Immature natural killer cell (primary cell): ENCODE measurements at regions not wholly inside any gene's neighbourhood (a gene's known extent, or its start where the extent isn't known, plus 50 kb on each side); places are given as distances from the start of the nearest gene placed in this dataset.
A peak's percentile ranks its signal among the peaks of the same experiment; 100 is the strongest.
"Not testable (repeated sequence)": the region's sequence is repeated elsewhere in the genome, so short reads cannot be mapped to it uniquely, and the experiment has no call there.

Experiments used
- DNase-seq, 3 donors: peaks; one replicate each; pipeline ENCODE4 v3.0.0; 2022; ENCODE audit warnings: mixed read lengths in 1 of 3
- H3K27ac Mint-ChIP-seq, 6 donors: one replicate each; pipeline ENCODE4 v1.8.0; 2020; ENCODE audit warnings: mixed read lengths in 6 of 6, mild to moderate bottlenecking in 5 of 6, inconsistent platforms in 4 of 6, moderate library complexity in 3 of 6
- H3K27me3 Mint-ChIP-seq, 3 donors: one replicate each; pipeline ENCODE4 v1.8.0; 2020 to 2021; ENCODE audit warnings: low read depth in 3 of 3, mild to moderate bottlenecking in 3 of 3, mixed read lengths in 3 of 3, moderate library complexity in 3 of 3, inconsistent platforms in 1 of 3
- H3K36me3 Mint-ChIP-seq, 3 donors: one replicate each; pipeline ENCODE4 v1.8.0; 2020; ENCODE audit warnings: mixed read lengths in 3 of 3, inconsistent platforms in 2 of 3, mild to moderate bottlenecking in 2 of 3
- H3K4me1 Mint-ChIP-seq, 2 donors: one replicate each; pipeline ENCODE4 v1.8.0; 2020; ENCODE audit warnings: inconsistent platforms in 2 of 2, mild to moderate bottlenecking in 2 of 2, mixed read lengths in 2 of 2, moderate library complexity in 1 of 2
- H3K4me3 Mint-ChIP-seq, 5 donors: one replicate each; pipeline ENCODE4 v1.8.0; 2020; ENCODE audit warnings: mild to moderate bottlenecking in 5 of 5, mixed read lengths in 5 of 5, inconsistent platforms in 3 of 5, moderate library complexity in 3 of 5
- H3K9me3 Mint-ChIP-seq, 6 donors: one replicate each; pipeline ENCODE4 v1.8.0; 2020; ENCODE audit warnings: mild to moderate bottlenecking in 6 of 6, mixed read lengths in 6 of 6, inconsistent platforms in 4 of 6, moderate library complexity in 3 of 6

GRCh38 chr6:119671105-119671504, 321.5 kb upstream of the MAN1A1 start:
- no peak for DNase-seq
- peaks cover 0 to 1% (median 0%) of the 10 kb centered on the region in 3 donors for H3K27me3 Mint-ChIP-seq
- peaks cover 26 to 28% of the 10 kb centered on the region in 2 donors for H3K4me1 Mint-ChIP-seq
- no peak overlapping the region for H3K4me3 Mint-ChIP-seq
- peak overlapping the region in 2 of 6 donors; percentile 4 to 49 for H3K27ac Mint-ChIP-seq
- no peaks in the 10 kb centered on the region for H3K9me3 Mint-ChIP-seq
- no peaks in the 10 kb centered on the region for H3K36me3 Mint-ChIP-seq

- DNase-seq = no peak
- H3K27ac Mint-ChIP-seq = peak overlapping the region in 1 of 6 donors; percentile 66
- H3K9me3 Mint-ChIP-seq = no peaks in the 10 kb centered on the region
- no peaks in the 10 kb centered on the region for H3K36me3 Mint-ChIP-seq
- H3K4me3 Mint-ChIP-seq = peak overlapping the region; percentile 1 to 71 (median 24)
- peaks cover 26 to 28% of the 10 kb centered on the region in 2 donors for H3K4me1 Mint-ChIP-seq
- peaks cover 0 to 1% (median 0%) of the 10 kb centered on the region in 3 donors for H3K27me3 Mint-ChIP-seq
Measured at GRCh38 chr6:119669221-119669620, 319.7 kb upstream of the MAN1A1 start.

- H3K36me3 Mint-ChIP-seq, H3K27me3 Mint-ChIP-seq, H3K27ac Mint-ChIP-seq, H3K9me3 Mint-ChIP-seq, DNase-seq, H3K4me3 Mint-ChIP-seq: not testable (repeated sequence)
- H3K4me1 Mint-ChIP-seq = peaks cover 24 to 26% of the 10 kb centered on the region in 2 donors
Measured at GRCh38 chr6:119665432-119665831, 315.9 kb upstream of the MAN1A1 start.

GRCh38 chr6:119661628-119662027, 312.1 kb upstream of the MAN1A1 start:
- H3K27ac Mint-ChIP-seq = no peak overlapping the region
- no peaks in the 10 kb centered on the region for H3K9me3 Mint-ChIP-seq
- H3K4me3 Mint-ChIP-seq = no peak overlapping the region
- H3K4me1 Mint-ChIP-seq = no peaks in the 10 kb centered on the region
- no peaks in the 10 kb centered on the region for H3K36me3 Mint-ChIP-seq
- no peaks in the 10 kb centered on the region for H3K27me3 Mint-ChIP-seq
- DNase-seq = no peak

GRCh38 chr6:119661078-119661477, 311.5 kb upstream of the MAN1A1 start:
- DNase-seq = no peak
- Mint-ChIP-seq H3K27me3 (no peaks in the 10 kb centered on the region), H3K27ac (no peak overlapping the region), H3K4me1 (no peaks in the 10 kb centered on the region), H3K4me3 (no peak overlapping the region), H3K36me3 (no peaks in the 10 kb centered on the region), H3K9me3 (no peaks in the 10 kb centered on the region)

- H3K27me3 Mint-ChIP-seq = peaks cover 0 to 1% (median 0%) of the 10 kb centered on the region in 3 donors
- DNase-seq = no peak
- H3K27ac Mint-ChIP-seq = no peak overlapping the region
- no peak overlapping the region for H3K4me3 Mint-ChIP-seq
- no peaks in the 10 kb centered on the region for H3K9me3 Mint-ChIP-seq
- no peaks in the 10 kb centered on the region for H3K4me1 Mint-ChIP-seq
- H3K36me3 Mint-ChIP-seq = no peaks in the 10 kb centered on the region
Measured at GRCh38 chr6:119658917-119659316, 309.4 kb upstream of the MAN1A1 start.

GRCh38 chr6:119655124-119655523, 305.6 kb upstream of the MAN1A1 start:
- peaks cover 0 to 5% (median 1%) of the 10 kb centered on the region in 3 donors for H3K27me3 Mint-ChIP-seq
- no peaks in the 10 kb centered on the region for H3K9me3 Mint-ChIP-seq
- no peaks in the 10 kb centered on the region for H3K36me3 Mint-ChIP-seq
- DNase-seq = no peak
- no peak overlapping the region for H3K27ac Mint-ChIP-seq
- H3K4me3 Mint-ChIP-seq = no peak overlapping the region
- H3K4me1 Mint-ChIP-seq = no peaks in the 10 kb centered on the region

GRCh38 chr6:119653329-119653728, 303.8 kb upstream of the MAN1A1 start:
- no peaks in the 10 kb centered on the region for H3K36me3 Mint-ChIP-seq
- DNase-seq = no peak
- H3K9me3 Mint-ChIP-seq = no peaks in the 10 kb centered on the region
- H3K27me3 Mint-ChIP-seq = peaks cover 0 to 5% (median 1%) of the 10 kb centered on the region in 3 donors
- no peaks in the 10 kb centered on the region for H3K4me1 Mint-ChIP-seq
- H3K27ac Mint-ChIP-seq = no peak overlapping the region
- H3K4me3 Mint-ChIP-seq = no peak overlapping the region

GRCh38 chr6:119649531-119649930, 300.0 kb upstream of the MAN1A1 start:
- Mint-ChIP-seq H3K36me3 (peaks cover 0 to 2% (median 0%) of the 10 kb centered on the region in 3 donors), H3K9me3 (no peaks in the 10 kb centered on the region), H3K27me3 (peaks cover 0 to 5% (median 1%) of the 10 kb centered on the region in 3 donors), H3K4me3 (no peak overlapping the region), H3K4me1 (no peaks in the 10 kb centered on the region), H3K27ac (no peak overlapping the region)
- no peak for DNase-seq

- DNase-seq = no peak
- H3K27me3 Mint-ChIP-seq = peaks cover 0 to 1% (median 0%) of the 10 kb centered on the region in 3 donors
- no peaks in the 10 kb centered on the region for H3K4me1 Mint-ChIP-seq
- H3K4me3 Mint-ChIP-seq = no peak overlapping the region
- peaks cover 0 to 5% (median 0%) of the 10 kb centered on the region in 3 donors for H3K36me3 Mint-ChIP-seq
- H3K27ac Mint-ChIP-seq = no peak overlapping the region
- H3K9me3 Mint-ChIP-seq = peaks cover 0 to 1% (median 0%) of the 10 kb centered on the region in 6 donors
Measured at GRCh38 chr6:119647309-119647708, 297.7 kb upstream of the MAN1A1 start.

- peaks cover 0 to 5% (median 0%) of the 10 kb centered on the region in 3 donors for H3K36me3 Mint-ChIP-seq
- no peaks in the 10 kb centered on the region for H3K4me1 Mint-ChIP-seq
- H3K27me3 Mint-ChIP-seq = peaks cover 0 to 1% (median 0%) of the 10 kb centered on the region in 3 donors
- H3K27ac Mint-ChIP-seq = no peak overlapping the region
- no peak for DNase-seq
- H3K4me3 Mint-ChIP-seq = no peak overlapping the region
- peaks cover 0 to 1% (median 0%) of the 10 kb centered on the region in 6 donors for H3K9me3 Mint-ChIP-seq
Measured at GRCh38 chr6:119643876-119644275, 294.3 kb upstream of the MAN1A1 start.

GRCh38 chr6:119637768-119638167, 288.2 kb upstream of the MAN1A1 start:
- Mint-ChIP-seq H3K27me3 (peaks cover 0 to 2% (median 0%) of the 10 kb centered on the region in 3 donors), H3K36me3 (no peaks in the 10 kb centered on the region), H3K9me3 (peaks cover 0 to 2% (median 0%) of the 10 kb centered on the region in 6 donors), H3K27ac (no peak overlapping the region), H3K4me3 (no peak overlapping the region), H3K4me1 (no peaks in the 10 kb centered on the region)
- no peak for DNase-seq

GRCh38 chr6:119636060-119636459, 286.5 kb upstream of the MAN1A1 start:
- H3K4me1 Mint-ChIP-seq = no peaks in the 10 kb centered on the region
- no peak overlapping the region for H3K27ac Mint-ChIP-seq
- DNase-seq = no peak
- no peak overlapping the region for H3K4me3 Mint-ChIP-seq
- peaks cover 0 to 9% (median under 1%) of the 10 kb centered on the region in 6 donors for H3K9me3 Mint-ChIP-seq
- no peaks in the 10 kb centered on the region for H3K36me3 Mint-ChIP-seq
- H3K27me3 Mint-ChIP-seq = peaks cover 0 to 2% (median 0%) of the 10 kb centered on the region in 3 donors

GRCh38 chr6:119633461-119633860, 283.9 kb upstream of the MAN1A1 start:
- H3K4me3 Mint-ChIP-seq = no peak overlapping the region
- H3K27ac Mint-ChIP-seq = no peak overlapping the region
- peaks cover 0 to 11% (median under 1%) of the 10 kb centered on the region in 6 donors for H3K9me3 Mint-ChIP-seq
- no peaks in the 10 kb centered on the region for H3K36me3 Mint-ChIP-seq
- H3K4me1 Mint-ChIP-seq = no peaks in the 10 kb centered on the region
- no peak for DNase-seq
- peaks cover 0 to 2% (median 1%) of the 10 kb centered on the region in 3 donors for H3K27me3 Mint-ChIP-seq

GRCh38 chr6:119630561-119631192, 281.1 kb upstream of the MAN1A1 start:
- peaks cover 0 to 11% (median under 1%) of the 10 kb centered on the region in 6 donors for H3K9me3 Mint-ChIP-seq
- no peak overlapping the region for H3K4me3 Mint-ChIP-seq
- no peaks in the 10 kb centered on the region for H3K36me3 Mint-ChIP-seq

More at GRCh38 chr6:119630561-119631192, 281.1 kb upstream of the MAN1A1 start:
- Mint-ChIP-seq H3K4me1 (no peaks in the 10 kb centered on the region), H3K27ac (no peak overlapping the region), H3K27me3 (peaks cover 0 to 1% (median 0%) of the 10 kb centered on the region in 3 donors)
- no peak for DNase-seq
